GM12891 (cell line): ENCODE measurements at regions not wholly inside any gene's neighbourhood (a gene's known extent, or its start where the extent isn't known, plus 50 kb on each side); places are given as distances from the start of the nearest gene placed in this dataset.

Experiments
- POLR2A ChIP-seq: IDR thresholded peaks from 2 replicates; pipeline ENCODE4 v1.6.1; 2011; ENCODE audit warnings: low read depth, low read length, control low read depth
- POLR2AphosphoS5 ChIP-seq: IDR thresholded peaks from 2 replicates; pipeline ENCODE4 v1.6.1; 2011; ENCODE audit warnings: low read depth, low read length, control low read depth
- TAF1 ChIP-seq: IDR thresholded peaks from 2 replicates; pipeline ENCODE4 v1.6.1; 2011; ENCODE audit warnings: low read depth, low read length, control low read depth

- TF ChIP-seq POLR2AphosphoS5 (no peak), POLR2A (no peak), TAF1 (no peak)
These were observed 82.7 kb upstream of the ABCD3 start for GRCh38 chr1:94335447-94335846.
